KG1 (cell line): ENCODE measurements at regions not wholly inside any gene's neighbourhood (a gene's known extent, or its start where the extent isn't known, plus 50 kb on each side); places are given as distances from the start of the nearest gene placed in this dataset.

Source experiments
- DNase-seq: peaks from one replicate; lab custom pipeline; 2025; lab: John Stamatoyannopoulos, UW

- DNase-seq: no peak
Measured at GRCh38 chr2:238985041-238985729, 137.3 kb downstream of the TWIST2 start.

GRCh38 chr2:238985931-238986446 is 138.1 kb downstream of the TWIST2 start:
- DNase-seq: no peak

GRCh38 chr2:238986491-238987351 is 138.8 kb downstream of the TWIST2 start:
- no peak for DNase-seq

- no peak for DNase-seq
Measured at GRCh38 chr2:238987352-238987981, 139.6 kb downstream of the TWIST2 start.

GRCh38 chr2:238988105-238988504 is 140.2 kb downstream of the TWIST2 start:
- no peak for DNase-seq

- DNase-seq: no peak
Measured at GRCh38 chr2:238988752-238989151, 140.9 kb downstream of the TWIST2 start.

GRCh38 chr2:238989484-238989883 is 141.6 kb downstream of the TWIST2 start:
- DNase-seq: no peak

- no peak for DNase-seq
Measured at GRCh38 chr2:238994432-238994831, 146.5 kb downstream of the TWIST2 start.

- no peak for DNase-seq
Measured at GRCh38 chr2:238994876-238995275, 147.0 kb downstream of the TWIST2 start.

- no peak for DNase-seq
Measured at GRCh38 chr2:238995634-238996033, 147.7 kb downstream of the TWIST2 start.

GRCh38 chr2:238996331-238997136 is 148.6 kb downstream of the TWIST2 start:
- DNase-seq: no peak

- DNase-seq: no peak
Measured at GRCh38 chr2:238997137-238997390, 149.2 kb downstream of the TWIST2 start.

GRCh38 chr2:238997684-238998083 is 149.8 kb downstream of the TWIST2 start:
- DNase-seq: no peak
